GM23248 (cell line): ENCODE measurements at regions not wholly inside any gene's neighbourhood (a gene's known extent, or its start where the extent isn't known, plus 50 kb on each side); places are given as distances from the start of the nearest gene placed in this dataset.

Experiments
- EZH2 ChIP-seq: fragments of 200-600 bp; sonication (generic); IDR thresholded peaks from 2 replicates; pipeline ENCODE4 v1.6.1; 2018; ENCODE audit warnings: antibody characterized with exemption, mild to moderate bottlenecking; ENCODE audit not compliant: insufficient read depth, poor library complexity, severe bottlenecking
- EZH2phosphoT487 ChIP-seq: fragments of 200-600 bp; sonication (generic); IDR thresholded peaks from 2 replicates; pipeline ENCODE4 v1.6.1; 2018; ENCODE audit warnings: antibody characterized with exemption, moderate library complexity, mild to moderate bottlenecking, low read depth; ENCODE audit not compliant: insufficient read depth

DNA sequence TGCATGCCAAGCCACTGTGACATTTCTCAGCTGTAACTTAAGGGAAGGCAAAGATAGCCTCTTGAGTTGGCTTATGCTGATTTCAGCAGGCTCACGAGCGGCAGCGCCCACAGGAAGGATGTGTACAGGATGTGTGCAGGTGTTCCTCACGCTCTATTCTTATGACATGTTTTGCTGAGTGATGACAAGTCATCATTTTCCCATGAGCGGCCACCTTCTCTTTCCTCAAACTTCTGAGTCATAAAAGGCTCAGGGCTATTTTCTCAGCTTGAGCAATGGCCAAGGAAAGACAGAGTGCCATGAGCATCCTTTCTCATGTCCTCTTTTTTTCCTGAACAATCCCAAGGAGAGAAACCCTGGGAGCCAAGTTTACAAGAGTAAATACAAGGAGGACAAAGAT, 365.9 kb downstream of the PLK2 start:
- no peak for TF ChIP-seq EZH2
- no peak for TF ChIP-seq EZH2phosphoT487
